ENCODE measurements at regions not wholly inside any gene's neighbourhood (a gene's known extent, or its start where the extent isn't known, plus 50 kb on each side); places are given as distances from the start of the nearest gene placed in this dataset.
"Not testable (repeated sequence)": the region's sequence is repeated elsewhere in the genome, so short reads cannot be mapped to it uniquely, and the experiment has no call there.

- Histone ChIP-seq H3K36me3 (ENCODE audit: insufficient read depth, low read length) (no peaks in the 10 kb centered on the region), H3K79me2 (ENCODE audit: control insufficient read depth, insufficient read depth, low read length, unreplicated experiment) (no peaks in the 10 kb centered on the region), H3K27ac (ENCODE audit: low read depth, low read length) (no peak overlapping the region), H3K4me1 (ENCODE audit: control insufficient read depth, insufficient read depth, low read length, unreplicated experiment) (no peaks in the 10 kb centered on the region), H2AFZ (ENCODE audit: low read length, unreplicated experiment) (peak overlapping the region; percentile 78), H3K4me3 (ENCODE audit: low read depth, low read length) (no peak overlapping the region), H3K27me3 (ENCODE audit: insufficient read depth, low read length) (no peaks in the 10 kb centered on the region)
Observed at GRCh38 chr5:106649031-106649430, 1021.7 kb downstream of the EFNA5 start.

- H3K36me3 ChIP-seq (ENCODE audit: insufficient read depth, low read length): no peaks in the 10 kb centered on the region
- H3K79me2 ChIP-seq (ENCODE audit: control insufficient read depth, insufficient read depth, low read length, unreplicated experiment): no peaks in the 10 kb centered on the region
- H2AFZ ChIP-seq (ENCODE audit: low read length, unreplicated experiment): peak overlapping the region; percentile 78
- no peak overlapping the region for H3K4me3 ChIP-seq (ENCODE audit: low read depth, low read length)
- H3K4me1 ChIP-seq (ENCODE audit: control insufficient read depth, insufficient read depth, low read length, unreplicated experiment): no peaks in the 10 kb centered on the region
- H3K27ac ChIP-seq (ENCODE audit: low read depth, low read length): no peak overlapping the region
- H3K27me3 ChIP-seq (ENCODE audit: insufficient read depth, low read length): no peaks in the 10 kb centered on the region
Observed at GRCh38 chr5:106648401-106648800, 1022.3 kb downstream of the EFNA5 start.

DNA sequence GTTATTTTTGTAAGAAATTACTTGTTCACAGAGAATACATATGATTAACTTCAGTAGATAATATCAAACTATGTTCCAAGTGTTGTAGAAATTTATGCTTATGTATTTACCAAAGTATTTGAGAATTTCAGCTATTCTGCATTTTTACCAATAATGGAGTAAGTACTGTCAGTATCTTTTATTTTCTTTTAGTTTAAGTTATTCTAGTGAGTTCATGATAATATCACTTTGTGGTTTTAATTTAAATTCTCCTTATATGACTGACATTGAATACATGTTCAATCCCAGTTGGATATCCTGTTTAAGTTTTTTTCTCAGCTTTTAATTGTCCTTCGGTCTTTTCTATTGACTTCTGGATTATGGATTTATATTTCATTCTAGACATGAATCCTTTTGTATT is 1024.6 kb downstream of the EFNA5 start:
- Histone ChIP-seq H3K4me3 (ENCODE audit: low read depth, low read length) (no peak overlapping the region), H2AFZ (ENCODE audit: low read length, unreplicated experiment) (no peak overlapping the region), H3K36me3 (ENCODE audit: insufficient read depth, low read length) (no peaks in the 10 kb centered on the region), H3K4me1 (ENCODE audit: control insufficient read depth, insufficient read depth, low read length, unreplicated experiment) (no peaks in the 10 kb centered on the region), H3K27me3 (ENCODE audit: insufficient read depth, low read length) (no peaks in the 10 kb centered on the region), H3K79me2 (ENCODE audit: control insufficient read depth, insufficient read depth, low read length, unreplicated experiment) (no peaks in the 10 kb centered on the region), H3K27ac (ENCODE audit: low read depth, low read length) (no peak overlapping the region)

- no peak overlapping the region for H2AFZ ChIP-seq (ENCODE audit: low read length, unreplicated experiment)
- H3K4me1 ChIP-seq (ENCODE audit: control insufficient read depth, insufficient read depth, low read length, unreplicated experiment): no peaks in the 10 kb centered on the region
- no peaks in the 10 kb centered on the region for H3K79me2 ChIP-seq (ENCODE audit: control insufficient read depth, insufficient read depth, low read length, unreplicated experiment)
- no peak overlapping the region for H3K4me3 ChIP-seq (ENCODE audit: low read depth, low read length)
- no peak overlapping the region for H3K27ac ChIP-seq (ENCODE audit: low read depth, low read length)
- no peaks in the 10 kb centered on the region for H3K27me3 ChIP-seq (ENCODE audit: insufficient read depth, low read length)
- H3K36me3 ChIP-seq (ENCODE audit: insufficient read depth, low read length): no peaks in the 10 kb centered on the region
Observed at GRCh38 chr5:106640511-106640910, 1030.2 kb downstream of the EFNA5 start.

GRCh38 chr5:106639488-106639887 is 1031.2 kb downstream of the EFNA5 start:
- no peaks in the 10 kb centered on the region for H3K79me2 ChIP-seq (ENCODE audit: control insufficient read depth, insufficient read depth, low read length, unreplicated experiment)
- no peak overlapping the region for H3K27ac ChIP-seq (ENCODE audit: low read depth, low read length)
- H3K4me1 ChIP-seq (ENCODE audit: control insufficient read depth, insufficient read depth, low read length, unreplicated experiment): no peaks in the 10 kb centered on the region
- no peaks in the 10 kb centered on the region for H3K36me3 ChIP-seq (ENCODE audit: insufficient read depth, low read length)
- H3K27me3 ChIP-seq (ENCODE audit: insufficient read depth, low read length): no peaks in the 10 kb centered on the region
- no peak overlapping the region for H3K4me3 ChIP-seq (ENCODE audit: low read depth, low read length)
- H2AFZ ChIP-seq (ENCODE audit: low read length, unreplicated experiment): no peak overlapping the region

- Histone ChIP-seq H3K27me3 (ENCODE audit: insufficient read depth, low read length) (no peaks in the 10 kb centered on the region), H3K4me3 (ENCODE audit: low read depth, low read length) (no peak overlapping the region), H3K4me1 (ENCODE audit: control insufficient read depth, insufficient read depth, low read length, unreplicated experiment) (peaks cover 5% of the 10 kb centered on the region), H3K27ac (ENCODE audit: low read depth, low read length) (no peak overlapping the region), H3K79me2 (ENCODE audit: control insufficient read depth, insufficient read depth, low read length, unreplicated experiment) (no peaks in the 10 kb centered on the region), H2AFZ (ENCODE audit: low read length, unreplicated experiment) (no peak overlapping the region), H3K36me3 (ENCODE audit: insufficient read depth, low read length) (no peaks in the 10 kb centered on the region)
Observed at GRCh38 chr5:106637275-106637674, 1033.5 kb downstream of the EFNA5 start.

- H3K36me3 ChIP-seq (ENCODE audit: insufficient read depth, low read length): no peaks in the 10 kb centered on the region
- H3K4me3 ChIP-seq (ENCODE audit: low read depth, low read length): no peak overlapping the region
- no peaks in the 10 kb centered on the region for H3K27me3 ChIP-seq (ENCODE audit: insufficient read depth, low read length)
- H3K27ac ChIP-seq (ENCODE audit: low read depth, low read length): no peak overlapping the region
- peak overlapping the region; percentile 72 for H2AFZ ChIP-seq (ENCODE audit: low read length, unreplicated experiment)
- no peaks in the 10 kb centered on the region for H3K79me2 ChIP-seq (ENCODE audit: control insufficient read depth, insufficient read depth, low read length, unreplicated experiment)
- peaks cover 5% of the 10 kb centered on the region for H3K4me1 ChIP-seq (ENCODE audit: control insufficient read depth, insufficient read depth, low read length, unreplicated experiment)
Observed at GRCh38 chr5:106634375-106634774, 1036.4 kb downstream of the EFNA5 start.

DNA sequence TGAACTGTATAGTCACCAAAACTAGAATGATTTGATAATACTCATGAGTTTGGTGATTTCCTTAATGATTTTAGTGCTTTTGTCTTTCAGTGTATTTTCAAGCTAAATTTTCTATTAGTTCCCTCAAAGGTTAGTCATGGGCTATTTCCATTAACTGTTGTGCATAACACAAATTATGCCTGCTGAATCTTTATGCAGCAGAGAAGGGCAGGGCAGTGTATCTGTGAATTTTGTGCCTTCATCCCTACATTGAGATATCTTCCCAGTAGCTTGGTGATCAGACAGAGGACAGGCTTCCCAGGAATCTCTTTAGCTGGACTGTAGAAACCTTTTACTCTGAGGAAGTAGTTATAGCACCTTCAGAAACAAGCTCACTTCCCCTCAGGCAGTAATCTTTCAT is 1036.9 kb downstream of the EFNA5 start:
- Histone ChIP-seq H3K4me1 (ENCODE audit: control insufficient read depth, insufficient read depth, low read length, unreplicated experiment) (peaks cover 5% of the 10 kb centered on the region), H3K27me3 (ENCODE audit: insufficient read depth, low read length) (no peaks in the 10 kb centered on the region), H3K4me3 (ENCODE audit: low read depth, low read length) (no peak overlapping the region), H2AFZ (ENCODE audit: low read length, unreplicated experiment) (peak overlapping the region; percentile 72), H3K79me2 (ENCODE audit: control insufficient read depth, insufficient read depth, low read length, unreplicated experiment) (no peaks in the 10 kb centered on the region), H3K36me3 (ENCODE audit: insufficient read depth, low read length) (no peaks in the 10 kb centered on the region), H3K27ac (ENCODE audit: low read depth, low read length) (no peak overlapping the region)

- H3K4me1 ChIP-seq (ENCODE audit: control insufficient read depth, insufficient read depth, low read length, unreplicated experiment); H3K27me3 ChIP-seq (ENCODE audit: insufficient read depth, low read length); H3K4me3 ChIP-seq (ENCODE audit: low read depth, low read length); H3K27ac ChIP-seq (ENCODE audit: low read depth, low read length); H3K79me2 ChIP-seq (ENCODE audit: control insufficient read depth, insufficient read depth, low read length, unreplicated experiment); H2AFZ ChIP-seq (ENCODE audit: low read length, unreplicated experiment); H3K36me3 ChIP-seq (ENCODE audit: insufficient read depth, low read length): not testable (repeated sequence)
Observed at GRCh38 chr5:106628456-106628855, 1042.3 kb downstream of the EFNA5 start.

DNA sequence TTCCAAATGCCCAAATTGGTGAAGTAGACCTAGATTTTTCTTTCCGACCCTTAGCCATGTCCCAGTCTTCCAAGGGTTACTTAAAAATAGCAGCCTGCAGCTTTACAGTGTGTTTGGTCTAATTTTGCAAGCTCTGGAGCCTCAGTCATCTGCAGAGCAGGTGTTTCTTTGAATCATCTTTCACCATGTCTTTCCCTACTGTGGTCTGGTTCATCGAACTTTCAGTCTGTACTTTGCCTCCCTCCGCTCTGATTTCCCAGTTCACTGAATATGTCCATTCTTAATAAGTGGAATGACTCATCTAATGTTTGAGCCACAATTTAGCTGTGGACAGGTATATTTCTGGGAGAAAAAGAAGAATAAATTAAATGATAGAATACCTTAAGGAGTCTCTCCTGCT is 1060.7 kb downstream of the EFNA5 start:
- H3K36me3 ChIP-seq (ENCODE audit: insufficient read depth, low read length): no peaks in the 10 kb centered on the region

GRCh38 chr5:106601620-106602019 is 1069.1 kb downstream of the EFNA5 start:
- Histone ChIP-seq H3K4me1 (ENCODE audit: control insufficient read depth, insufficient read depth, low read length, unreplicated experiment) (no peaks in the 10 kb centered on the region), H3K4me3 (ENCODE audit: low read depth, low read length) (no peak overlapping the region; the same call in 1 of the 2 replicates), H3K79me2 (ENCODE audit: control insufficient read depth, insufficient read depth, low read length, unreplicated experiment) (no peaks in the 10 kb centered on the region), H3K27ac (ENCODE audit: low read depth, low read length) (no peak overlapping the region), H2AFZ (ENCODE audit: low read length, unreplicated experiment) (peak overlapping the region; percentile 59), H3K36me3 (ENCODE audit: insufficient read depth, low read length) (no peaks in the 10 kb centered on the region), H3K27me3 (ENCODE audit: insufficient read depth, low read length) (no peaks in the 10 kb centered on the region)

More for the DNA sequence above, 1060.7 kb downstream of the EFNA5 start:
- H3K4me1 ChIP-seq (ENCODE audit: control insufficient read depth, insufficient read depth, low read length, unreplicated experiment): no peaks in the 10 kb centered on the region
- H3K27ac ChIP-seq (ENCODE audit: low read depth, low read length): no peak overlapping the region
- H3K27me3 ChIP-seq (ENCODE audit: insufficient read depth, low read length): no peaks in the 10 kb centered on the region
- H3K79me2 ChIP-seq (ENCODE audit: control insufficient read depth, insufficient read depth, low read length, unreplicated experiment): no peaks in the 10 kb centered on the region
- H3K4me3 ChIP-seq (ENCODE audit: low read depth, low read length): no peak overlapping the region
- no peak overlapping the region for H2AFZ ChIP-seq (ENCODE audit: low read length, unreplicated experiment)

Measured in ACC112 (cell line).